ACC112 (cell line): ENCODE measurements at regions not wholly inside any gene's neighbourhood (a gene's known extent, or its start where the extent isn't known, plus 50 kb on each side); places are given as distances from the start of the nearest gene placed in this dataset.
"Not testable (repeated sequence)": the region's sequence is repeated elsewhere in the genome, so short reads cannot be mapped to it uniquely, and the experiment has no call there.

Experiments used
- H2AFZ ChIP-seq: fragments of 200-600 bp; sonication (generic); one replicate; pipeline ENCODE4 v1.6.0; 2017; ENCODE audit warnings: antibody characterized with exemption, low read length; ENCODE audit not compliant: unreplicated experiment
- H3K27ac ChIP-seq: fragments of 200-600 bp; sonication (generic); 2 replicates; pipeline ENCODE4 v1.5.1; 2014; ENCODE audit warnings: low read depth, mild to moderate bottlenecking, antibody characterized with exemption, low read length, moderate library complexity
- H3K27me3 ChIP-seq: fragments of 200-600 bp; sonication (generic); 2 replicates; pipeline ENCODE4 v1.6.1; 2014; ENCODE audit warnings: mild to moderate bottlenecking, antibody characterized with exemption, low read length, moderate library complexity, mixed read lengths; ENCODE audit not compliant: insufficient read depth
- H3K36me3 ChIP-seq: fragments of 200-600 bp; sonication (generic); 2 replicates; pipeline ENCODE4 v1.6.1; 2016; ENCODE audit warnings: mild to moderate bottlenecking, antibody characterized with exemption, low read length, moderate library complexity, mixed read lengths; ENCODE audit not compliant: insufficient read depth
- H3K4me1 ChIP-seq: fragments of 200-600 bp; sonication (generic); one replicate; pipeline ENCODE4 v1.6.1; 2016; ENCODE audit warnings: low read length, mixed read lengths; ENCODE audit not compliant: insufficient read depth, unreplicated experiment, control insufficient read depth
- H3K4me3 ChIP-seq: fragments of 200-600 bp; sonication (generic); 2 replicates; pipeline ENCODE4 v1.5.1; 2014; ENCODE audit warnings: mild to moderate bottlenecking, low read depth, low read length
- H3K79me2 ChIP-seq: fragments of 200-600 bp; sonication (generic); one replicate; pipeline ENCODE4 v1.6.0; 2016; ENCODE audit warnings: low read length; ENCODE audit not compliant: control insufficient read depth, unreplicated experiment, insufficient read depth

GRCh38 chr10:133012573-133013359 lies 70.4 kb upstream of the CFAP46 start:
- Histone ChIP-seq H3K4me1 (no peaks in the 10 kb centered on the region), H3K79me2 (no peaks in the 10 kb centered on the region), H3K4me3 (no peak overlapping the region), H3K27me3 (no peaks in the 10 kb centered on the region), H3K27ac (no peak overlapping the region), H3K36me3 (no peaks in the 10 kb centered on the region), H2AFZ (no peak overlapping the region)

- Histone ChIP-seq H3K27ac (no peak overlapping the region), H3K4me1 (no peaks in the 10 kb centered on the region), H3K4me3 (no peak overlapping the region), H3K36me3 (no peaks in the 10 kb centered on the region), H2AFZ (no peak overlapping the region), H3K79me2 (no peaks in the 10 kb centered on the region), H3K27me3 (no peaks in the 10 kb centered on the region)
Measured at GRCh38 chr10:133011882-133012281, 69.5 kb upstream of the CFAP46 start.

- H3K4me1 ChIP-seq, H3K36me3 ChIP-seq, H3K4me3 ChIP-seq, H2AFZ ChIP-seq, H3K27me3 ChIP-seq, H3K27ac ChIP-seq, H3K79me2 ChIP-seq: not testable (repeated sequence)
Measured at GRCh38 chr10:133011393-133011792, 69.0 kb upstream of the CFAP46 start.

GRCh38 chr10:133010843-133011179 lies 68.4 kb upstream of the CFAP46 start:
- not testable (repeated sequence) for H3K4me1 ChIP-seq, H3K27me3 ChIP-seq

GRCh38 chr10:133010095-133010842 lies 67.9 kb upstream of the CFAP46 start:
- no peak overlapping the region for H2AFZ ChIP-seq
- H3K36me3 ChIP-seq: no peaks in the 10 kb centered on the region
- H3K27ac ChIP-seq: no peak overlapping the region
- no peaks in the 10 kb centered on the region for H3K27me3 ChIP-seq
- H3K79me2 ChIP-seq: no peaks in the 10 kb centered on the region
- no peaks in the 10 kb centered on the region for H3K4me1 ChIP-seq
- H3K4me3 ChIP-seq: no peak overlapping the region

More at GRCh38 chr10:133010843-133011179, 68.4 kb upstream of the CFAP46 start:
- not testable (repeated sequence) for H3K4me3 ChIP-seq, H3K36me3 ChIP-seq, H3K79me2 ChIP-seq, H2AFZ ChIP-seq, H3K27ac ChIP-seq

GRCh38 chr10:133009218-133009950 lies 67.0 kb upstream of the CFAP46 start:
- Histone ChIP-seq H3K4me1 (no peaks in the 10 kb centered on the region), H2AFZ (no peak overlapping the region), H3K36me3 (no peaks in the 10 kb centered on the region), H3K27ac (no peak overlapping the region), H3K4me3 (no peak overlapping the region), H3K27me3 (no peaks in the 10 kb centered on the region), H3K79me2 (no peaks in the 10 kb centered on the region)

GRCh38 chr10:133008736-133009135 lies 66.4 kb upstream of the CFAP46 start:
- Histone ChIP-seq H3K27ac (no peak overlapping the region), H3K27me3 (peaks cover 1% of the 10 kb centered on the region; the same call in 1 of the 2 replicates), H3K4me1 (no peaks in the 10 kb centered on the region), H3K4me3 (no peak overlapping the region), H3K36me3 (no peaks in the 10 kb centered on the region), H3K79me2 (no peaks in the 10 kb centered on the region), H2AFZ (no peak overlapping the region)

GRCh38 chr10:133008196-133008595 lies 65.8 kb upstream of the CFAP46 start:
- Histone ChIP-seq H3K4me1 (no peaks in the 10 kb centered on the region), H2AFZ (no peak overlapping the region), H3K27ac (no peak overlapping the region), H3K36me3 (no peaks in the 10 kb centered on the region), H3K27me3 (peaks cover 7% of the 10 kb centered on the region; the same call in 1 of the 2 replicates), H3K79me2 (no peaks in the 10 kb centered on the region), H3K4me3 (no peak overlapping the region)

GRCh38 chr10:133007360-133007858 lies 65.0 kb upstream of the CFAP46 start:
- Histone ChIP-seq H3K27ac (no peak overlapping the region), H2AFZ (no peak overlapping the region), H3K4me3 (no peak overlapping the region), H3K79me2 (no peaks in the 10 kb centered on the region), H3K36me3 (no peaks in the 10 kb centered on the region), H3K27me3 (peaks cover 14% of the 10 kb centered on the region; the same call in 1 of the 2 replicates), H3K4me1 (no peaks in the 10 kb centered on the region)

- H3K4me1 ChIP-seq: no peaks in the 10 kb centered on the region
- H3K27me3 ChIP-seq: peaks cover 17% of the 10 kb centered on the region; the same call in 1 of the 2 replicates
- no peaks in the 10 kb centered on the region for H3K36me3 ChIP-seq
- H3K79me2 ChIP-seq: no peaks in the 10 kb centered on the region
- no peak overlapping the region for H3K27ac ChIP-seq
- H2AFZ ChIP-seq: no peak overlapping the region
- H3K4me3 ChIP-seq: no peak overlapping the region
Measured at GRCh38 chr10:133006806-133007205, 64.4 kb upstream of the CFAP46 start.
